Subcutaneous abdominal adipose tissue (tissue), 5 donors: ENCODE measurements at regions not wholly inside any gene's neighbourhood (a gene's known extent, or its start where the extent isn't known, plus 50 kb on each side); places are given as distances from the start of the nearest gene placed in this dataset.

Experiments used
- H3K27ac ChIP-seq: one replicate; pipeline ENCODE4 v1.7.0; 2013; ENCODE audit warnings: low read depth, mild to moderate bottlenecking, inconsistent platforms, low read length, moderate library complexity
- H3K27me3 ChIP-seq, 5 donors: one replicate each; pipeline ENCODE4 v1.7.0; 2013; ENCODE audit warnings: low read length in 5 of 5, inconsistent platforms in 1 of 5; ENCODE audit not compliant: control insufficient read depth in 5 of 5, insufficient read depth in 4 of 5
- H3K36me3 ChIP-seq, 5 donors: one replicate each; pipeline ENCODE4 v1.7.0; 2013; ENCODE audit warnings: low read length in 5 of 5; ENCODE audit not compliant: control insufficient read depth in 5 of 5, insufficient read depth in 5 of 5
- H3K4me1 ChIP-seq, 5 donors: one replicate each; pipeline ENCODE4 v1.7.0; 2013; ENCODE audit warnings: low read length in 5 of 5, mild to moderate bottlenecking in 3 of 5, moderate library complexity in 1 of 5; ENCODE audit not compliant: control insufficient read depth in 5 of 5, insufficient read depth in 5 of 5
- H3K4me3 ChIP-seq, 5 donors: one replicate each; pipeline ENCODE4 v1.7.0; 2013; ENCODE audit warnings: low read length in 5 of 5, low read depth in 1 of 5
- H3K9ac ChIP-seq, 5 donors: one replicate each; pipeline ENCODE4 v1.7.0; 2013; ENCODE audit warnings: low read length in 5 of 5, mild to moderate bottlenecking in 4 of 5, moderate library complexity in 3 of 5
- H3K9me3 ChIP-seq, 5 donors: one replicate each; pipeline ENCODE4 v1.7.0; 2013; ENCODE audit warnings: low read length in 5 of 5; ENCODE audit not compliant: control insufficient read depth in 5 of 5
- donor health status: healthy.
- donor health status: healthy.
- donor health status: healthy.
- donor health status: healthy.
- donor health status: healthy.

- Histone ChIP-seq H3K27me3 (no peaks in the 10 kb centered on the region), H3K36me3 (no peaks in the 10 kb centered on the region), H3K4me3 (no peak overlapping the region), H3K9ac (no peak overlapping the region), H3K4me1 (peaks cover 0 to 4% (median 0%) of the 10 kb centered on the region in 5 donors), H3K9me3 (peaks cover 0 to 2% (median 0%) of the 10 kb centered on the region in 5 donors), H3K27ac (no peak overlapping the region)
These were observed 56.8 kb downstream of the IZUMO3 start for GRCh38 chr9:24488896-24489295.

- no peak overlapping the region for H3K27ac ChIP-seq
- H3K27me3 ChIP-seq, result no peaks in the 10 kb centered on the region
- no peak overlapping the region for H3K9ac ChIP-seq
- peaks cover 0 to 4% (median 0%) of the 10 kb centered on the region in 5 donors for H3K4me1 ChIP-seq
- H3K36me3 ChIP-seq, result no peaks in the 10 kb centered on the region
- H3K4me3 ChIP-seq, result no peak overlapping the region
- H3K9me3 ChIP-seq, result no peaks in the 10 kb centered on the region
These were observed 57.8 kb downstream of the IZUMO3 start for GRCh38 chr9:24487946-24488345.

DNA sequence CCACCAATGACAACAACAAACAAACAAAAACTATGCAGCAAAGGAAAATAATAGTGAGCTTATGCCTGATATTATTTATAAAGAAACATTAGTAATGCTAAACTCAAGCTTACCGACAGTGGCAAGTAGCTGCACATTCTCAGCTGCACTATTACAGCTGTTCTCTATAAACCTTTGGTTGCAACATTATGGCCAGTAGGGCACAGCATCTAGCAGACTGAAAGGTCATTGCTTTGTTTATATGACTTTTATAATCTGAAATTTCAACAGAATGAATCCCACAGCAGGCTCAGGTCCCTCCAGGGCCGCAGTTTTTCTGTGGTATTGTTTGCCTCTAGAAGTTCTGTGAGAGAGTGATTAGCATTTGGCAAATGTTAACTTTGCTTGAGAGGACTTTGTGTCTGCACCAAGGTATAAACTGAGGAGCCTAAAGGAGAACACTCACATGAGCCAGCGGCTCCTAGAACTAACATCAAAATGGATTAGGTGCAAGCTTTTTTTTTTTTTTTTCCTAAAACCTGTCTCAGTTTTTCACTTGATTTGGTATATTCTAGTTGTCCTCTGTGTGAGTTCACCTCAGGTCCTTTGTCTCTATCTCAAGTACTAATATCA lies 58.3 kb downstream of the IZUMO3 start:
- H3K36me3 ChIP-seq, result no peaks in the 10 kb centered on the region
- H3K27me3 ChIP-seq, result no peaks in the 10 kb centered on the region
- no peak overlapping the region for H3K27ac ChIP-seq
- H3K9me3 ChIP-seq, result no peaks in the 10 kb centered on the region
- H3K4me3 ChIP-seq, result no peak overlapping the region
- H3K4me1 ChIP-seq, result peaks cover 0 to 4% (median 0%) of the 10 kb centered on the region in 5 donors
- H3K9ac ChIP-seq, result no peak overlapping the region

DNA sequence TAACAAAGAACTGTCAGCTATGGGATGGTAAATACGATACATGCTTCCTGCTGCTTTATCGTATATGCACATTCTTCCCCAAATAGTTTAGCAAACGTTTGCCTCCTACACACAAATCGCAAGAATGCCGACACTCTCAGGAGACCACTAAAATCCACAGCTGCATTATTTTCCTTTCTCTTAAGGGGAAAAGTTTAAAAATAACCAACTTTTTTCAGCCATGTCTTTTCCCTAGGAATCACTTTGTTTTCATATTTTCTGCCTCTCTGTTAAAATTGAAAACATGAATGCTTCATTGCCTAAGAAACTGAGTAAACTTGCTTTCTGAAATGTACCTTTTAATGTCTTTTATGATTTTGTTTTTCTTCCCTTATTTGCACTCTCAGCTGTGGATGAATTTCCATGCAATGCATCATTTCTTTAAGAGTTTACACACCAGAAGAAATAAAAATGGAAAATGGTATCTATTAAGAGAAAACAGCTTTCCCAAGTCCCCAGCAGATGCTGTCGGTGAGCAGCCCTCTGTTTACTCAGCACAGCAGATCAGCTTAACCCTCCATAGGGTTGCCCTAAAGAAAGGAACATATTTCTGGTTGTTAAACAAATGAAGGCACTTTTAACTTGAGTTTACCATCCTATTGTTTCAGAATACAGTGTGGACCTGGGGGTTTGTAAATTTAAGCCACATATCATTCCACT lies 66.2 kb downstream of the IZUMO3 start:
- H3K4me1 ChIP-seq, result peaks cover 0 to 12% (median 0%) of the 10 kb centered on the region in 5 donors
- H3K9ac ChIP-seq, result no peak overlapping the region
- no peaks in the 10 kb centered on the region for H3K36me3 ChIP-seq
- H3K27ac ChIP-seq, result no peak overlapping the region
- H3K27me3 ChIP-seq, result no peaks in the 10 kb centered on the region
- H3K4me3 ChIP-seq, result peak overlapping the region in 1 of 5 donors; percentile 55
- no peaks in the 10 kb centered on the region for H3K9me3 ChIP-seq

- Histone ChIP-seq H3K9ac (no peak overlapping the region), H3K27ac (no peak overlapping the region), H3K9me3 (no peaks in the 10 kb centered on the region), H3K4me1 (peaks cover 0 to 11% (median 0%) of the 10 kb centered on the region in 5 donors), H3K27me3 (no peaks in the 10 kb centered on the region), H3K36me3 (no peaks in the 10 kb centered on the region), H3K4me3 (no peak overlapping the region)
These were observed 81.3 kb downstream of the IZUMO3 start for GRCh38 chr9:24464319-24464951.

DNA sequence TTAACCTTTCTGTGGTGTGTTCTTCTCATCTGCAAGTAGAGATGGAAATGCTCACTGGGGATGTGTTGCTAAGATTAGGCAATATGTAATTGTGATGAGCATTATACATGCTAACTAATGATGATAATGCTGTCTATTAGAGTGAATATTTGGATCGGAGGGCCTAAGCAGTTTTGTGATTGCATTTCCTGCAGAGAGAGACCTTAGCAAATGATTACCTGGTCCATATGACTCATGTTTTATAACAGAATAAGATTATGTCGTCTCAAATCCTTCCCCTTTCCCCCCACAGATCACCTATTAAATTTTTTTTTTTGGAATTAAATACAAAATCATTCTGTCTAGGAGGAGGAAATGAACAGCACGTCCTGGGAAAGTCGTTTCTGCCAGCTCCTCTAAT lies 82.7 kb downstream of the IZUMO3 start:
- Histone ChIP-seq H3K9me3 (no peaks in the 10 kb centered on the region), H3K4me3 (no peak overlapping the region), H3K9ac (no peak overlapping the region), H3K36me3 (no peaks in the 10 kb centered on the region), H3K4me1 (peaks cover 0 to 11% (median 0%) of the 10 kb centered on the region in 5 donors), H3K27ac (no peak overlapping the region), H3K27me3 (no peaks in the 10 kb centered on the region)

GRCh38 chr9:24460781-24461180 lies 84.9 kb downstream of the IZUMO3 start:
- H3K9ac ChIP-seq, result no peak overlapping the region
- no peaks in the 10 kb centered on the region for H3K36me3 ChIP-seq
- H3K4me1 ChIP-seq, result peaks cover 0 to 4% (median 0%) of the 10 kb centered on the region in 5 donors
- no peaks in the 10 kb centered on the region for H3K27me3 ChIP-seq
- H3K27ac ChIP-seq, result no peak overlapping the region
- H3K9me3 ChIP-seq, result no peaks in the 10 kb centered on the region
- H3K4me3 ChIP-seq, result no peak overlapping the region

GRCh38 chr9:24459953-24460352 lies 85.7 kb downstream of the IZUMO3 start:
- Histone ChIP-seq H3K27me3 (no peaks in the 10 kb centered on the region), H3K4me1 (no peaks in the 10 kb centered on the region), H3K9ac (no peak overlapping the region), H3K27ac (no peak overlapping the region), H3K36me3 (no peaks in the 10 kb centered on the region), H3K4me3 (no peak overlapping the region), H3K9me3 (no peaks in the 10 kb centered on the region)

DNA sequence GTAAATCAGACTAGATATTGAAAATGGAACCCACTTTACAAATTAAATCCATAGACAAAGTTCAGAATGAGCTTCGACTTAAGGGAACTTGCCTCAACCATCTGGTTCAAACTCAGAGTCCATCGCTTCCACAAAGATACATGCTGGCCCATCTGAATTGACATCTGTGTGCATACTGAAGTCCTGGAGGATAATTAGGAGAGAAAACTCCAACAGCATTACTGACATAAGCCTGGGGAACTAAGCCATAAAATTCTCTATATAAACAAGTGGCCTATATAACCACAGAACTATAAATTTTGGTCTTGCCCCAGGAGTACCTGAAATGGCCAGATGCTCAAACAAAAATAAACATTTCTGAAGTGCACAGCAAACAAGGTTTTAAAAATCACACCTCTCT lies 94.4 kb downstream of the IZUMO3 start:
- no peak overlapping the region for H3K4me3 ChIP-seq
- no peaks in the 10 kb centered on the region for H3K27me3 ChIP-seq
- H3K9me3 ChIP-seq, result peaks cover 0 to 2% (median 0%) of the 10 kb centered on the region in 5 donors
- no peak overlapping the region for H3K9ac ChIP-seq
- no peaks in the 10 kb centered on the region for H3K36me3 ChIP-seq
- no peak overlapping the region for H3K27ac ChIP-seq
- no peaks in the 10 kb centered on the region for H3K4me1 ChIP-seq

GRCh38 chr9:24449976-24450375 lies 95.7 kb downstream of the IZUMO3 start:
- H3K36me3 ChIP-seq, result no peaks in the 10 kb centered on the region
- H3K9ac ChIP-seq, result no peak overlapping the region

More at GRCh38 chr9:24449976-24450375, 95.7 kb downstream of the IZUMO3 start:
- no peak overlapping the region for H3K4me3 ChIP-seq
- no peaks in the 10 kb centered on the region for H3K4me1 ChIP-seq
- peaks cover 0 to 2% (median 0%) of the 10 kb centered on the region in 5 donors for H3K9me3 ChIP-seq
- no peaks in the 10 kb centered on the region for H3K27me3 ChIP-seq
- H3K27ac ChIP-seq, result no peak overlapping the region
